Stimulated activated CD8-positive, alpha-beta memory T cell treated with anti-CD3 and anti-CD28 coated beads, Interleukin-15, amount 100 ng/mL, for 4 hours (primary cell): ENCODE measurements at regions not wholly inside any gene's neighbourhood (a gene's known extent, or its start where the extent isn't known, plus 50 kb on each side); places are given as distances from the start of the nearest gene placed in this dataset.

Experiments
- DNase-seq, 2 donors: peaks; one replicate each; pipeline ENCODE4 v3.0.0-alpha.2; 2020; ENCODE audit warnings: low read depth in 2 of 2

GRCh38 chr13:76440568-76440967 is 445.6 kb downstream of the KCTD12 start:
- no peak for DNase-seq

- no peak for DNase-seq
Observed at GRCh38 chr13:76439546-76439945, 446.7 kb downstream of the KCTD12 start.

- DNase-seq, result no peak
Observed at GRCh38 chr13:76438050-76438449, 448.2 kb downstream of the KCTD12 start.

- no peak for DNase-seq
Observed at GRCh38 chr13:76425935-76426334, 460.3 kb downstream of the KCTD12 start.

- no peak for DNase-seq
Observed at GRCh38 chr13:76421011-76421410, 465.2 kb downstream of the KCTD12 start.

GRCh38 chr13:76418404-76418803 is 467.8 kb downstream of the KCTD12 start:
- no peak for DNase-seq

- no peak for DNase-seq
Observed at GRCh38 chr13:76414320-76414719, 471.9 kb downstream of the KCTD12 start.

GRCh38 chr13:76406243-76406642 is 480.0 kb downstream of the KCTD12 start:
- DNase-seq, result no peak

GRCh38 chr13:76398425-76398824 is 487.8 kb downstream of the KCTD12 start:
- no peak for DNase-seq

- no peak for DNase-seq
Observed at GRCh38 chr13:76397413-76397812, 488.8 kb downstream of the KCTD12 start.

GRCh38 chr13:76389321-76389720 is 496.9 kb downstream of the KCTD12 start:
- DNase-seq, result no peak

GRCh38 chr13:76387566-76387965 is 498.6 kb downstream of the KCTD12 start:
- no peak for DNase-seq

GRCh38 chr13:76386321-76386720 is 499.9 kb downstream of the KCTD12 start:
- no peak for DNase-seq

GRCh38 chr13:76385586-76385985 is 500.6 kb downstream of the KCTD12 start:
- no peak for DNase-seq

GRCh38 chr13:76383676-76384461 is 502.3 kb downstream of the KCTD12 start:
- no peak for DNase-seq

GRCh38 chr13:76380446-76381065 is 505.6 kb downstream of the KCTD12 start:
- DNase-seq, result no peak

- no peak for DNase-seq
Observed at GRCh38 chr13:76379341-76380105, 506.7 kb downstream of the KCTD12 start.

- no peak for DNase-seq
Observed at GRCh38 chr13:76378767-76379166, 507.4 kb downstream of the KCTD12 start.

GRCh38 chr13:76363682-76364289 is 522.4 kb downstream of the KCTD12 start:
- no peak for DNase-seq

- DNase-seq, result no peak
Observed at GRCh38 chr13:76361868-76362267, 524.3 kb downstream of the KCTD12 start.

- no peak for DNase-seq
Observed at GRCh38 chr13:76351541-76352229, 534.5 kb downstream of the KCTD12 start.

- DNase-seq, result no peak
Observed at GRCh38 chr13:76350399-76350798, 535.8 kb downstream of the KCTD12 start.
